Epithelial cell of esophagus (primary cell): ENCODE measurements at regions not wholly inside any gene's neighbourhood (a gene's known extent, or its start where the extent isn't known, plus 50 kb on each side); places are given as distances from the start of the nearest gene placed in this dataset.
"Not testable (repeated sequence)": the region's sequence is repeated elsewhere in the genome, so short reads cannot be mapped to it uniquely, and the experiment has no call there.

Experiments used
- DNase-seq: peaks from one replicate; pipeline ENCODE4 v3.0.0; 2010; ENCODE audit warnings: low read depth
- H3K4me3 ChIP-seq: 2 replicates; pipeline ENCODE4 v1.5.1; 2011; ENCODE audit warnings: mild to moderate bottlenecking, low read length, control low read depth
- TF ChIP-seq, protein P1 (sequence below): IDR thresholded peaks from 2 replicates; pipeline ENCODE4 v1.5.1; 2011; ENCODE audit warnings: low read depth, mild to moderate bottlenecking, low read length, control low read depth, inconsistent platforms; ENCODE audit not compliant: insufficient read depth; ENCODE audit errors: missing control alignments

DNA sequence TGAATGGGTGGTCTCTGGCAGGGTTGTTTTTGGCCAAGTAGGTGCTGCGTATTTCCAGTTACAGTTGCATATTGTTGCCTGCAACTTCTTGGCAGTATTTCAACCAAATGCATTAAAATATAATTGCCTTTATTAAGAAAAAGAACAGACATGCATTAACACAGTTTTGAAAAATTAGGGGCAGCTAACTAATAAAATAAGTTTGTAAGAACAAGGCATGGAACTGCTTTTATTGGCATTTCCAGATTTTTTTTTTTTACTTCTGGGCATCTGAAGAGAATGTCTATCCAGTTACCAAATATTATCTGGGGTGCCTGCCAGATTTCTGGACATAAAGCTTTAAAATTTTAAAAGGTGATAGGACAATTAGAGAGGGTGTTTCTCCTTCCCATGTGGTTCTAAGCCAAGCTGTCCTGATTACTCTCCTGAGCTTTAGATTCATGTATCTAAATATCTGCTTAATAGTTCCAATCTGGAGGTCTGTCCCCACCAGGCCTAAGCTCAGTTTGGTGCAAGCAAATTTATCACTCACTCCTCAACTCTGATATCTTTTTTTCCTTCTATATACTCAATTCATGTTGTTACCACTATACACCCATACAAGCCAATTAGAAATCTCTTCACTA lies 553.3 kb upstream of the USP24 start:
- DNase-seq = no peak
- TF ChIP-seq, protein P1, sequence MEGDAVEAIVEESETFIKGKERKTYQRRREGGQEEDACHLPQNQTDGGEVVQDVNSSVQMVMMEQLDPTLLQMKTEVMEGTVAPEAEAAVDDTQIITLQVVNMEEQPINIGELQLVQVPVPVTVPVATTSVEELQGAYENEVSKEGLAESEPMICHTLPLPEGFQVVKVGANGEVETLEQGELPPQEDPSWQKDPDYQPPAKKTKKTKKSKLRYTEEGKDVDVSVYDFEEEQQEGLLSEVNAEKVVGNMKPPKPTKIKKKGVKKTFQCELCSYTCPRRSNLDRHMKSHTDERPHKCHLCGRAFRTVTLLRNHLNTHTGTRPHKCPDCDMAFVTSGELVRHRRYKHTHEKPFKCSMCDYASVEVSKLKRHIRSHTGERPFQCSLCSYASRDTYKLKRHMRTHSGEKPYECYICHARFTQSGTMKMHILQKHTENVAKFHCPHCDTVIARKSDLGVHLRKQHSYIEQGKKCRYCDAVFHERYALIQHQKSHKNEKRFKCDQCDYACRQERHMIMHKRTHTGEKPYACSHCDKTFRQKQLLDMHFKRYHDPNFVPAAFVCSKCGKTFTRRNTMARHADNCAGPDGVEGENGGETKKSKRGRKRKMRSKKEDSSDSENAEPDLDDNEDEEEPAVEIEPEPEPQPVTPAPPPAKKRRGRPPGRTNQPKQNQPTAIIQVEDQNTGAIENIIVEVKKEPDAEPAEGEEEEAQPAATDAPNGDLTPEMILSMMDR = no peak
- no peak overlapping the region for H3K4me3 ChIP-seq

- no peak for DNase-seq
- no peak overlapping the region for H3K4me3 ChIP-seq
- TF ChIP-seq, protein P1 = no peak
These were observed 552.0 kb upstream of the USP24 start for GRCh38 chr1:55767171-55767570.

GRCh38 chr1:55765505-55765904 lies 550.3 kb upstream of the USP24 start:
- not testable (repeated sequence) for DNase-seq, H3K4me3 ChIP-seq

GRCh38 chr1:55751776-55752175 lies 536.6 kb upstream of the USP24 start:
- H3K4me3 ChIP-seq = no peak overlapping the region

GRCh38 chr1:55750628-55750995 lies 535.4 kb upstream of the USP24 start:
- TF ChIP-seq, protein P1 = no peak
- no peak for DNase-seq
- H3K4me3 ChIP-seq = no peak overlapping the region

More at GRCh38 chr1:55751776-55752175, 536.6 kb upstream of the USP24 start:
- TF ChIP-seq, protein P1 = no peak
- DNase-seq = no peak

GRCh38 chr1:55749975-55750627 lies 534.9 kb upstream of the USP24 start:
- DNase-seq = no peak
- no peak overlapping the region for H3K4me3 ChIP-seq
- TF ChIP-seq, protein P1 = no peak

- TF ChIP-seq, protein P1 = no peak
- no peak for DNase-seq
- no peak overlapping the region for H3K4me3 ChIP-seq
These were observed 532.3 kb upstream of the USP24 start for GRCh38 chr1:55747408-55747841.
